Thyroid gland (tissue), 4 donors: ENCODE measurements at regions not wholly inside any gene's neighbourhood (a gene's known extent, or its start where the extent isn't known, plus 50 kb on each side); places are given as distances from the start of the nearest gene placed in this dataset.

Source experiments
- CTCF ChIP-seq, 6 experiments: fragments of 200-600 bp in 3 of 6; fragments of 450-650 bp in 3 of 6; sonication (generic) in 3 of 6; IDR thresholded peaks; one replicate each; pipeline ENCODE4 v1.5.1; 2016 to 2019; ENCODE audit warnings: antibody characterized with exemption in 6 of 6, mild to moderate bottlenecking in 2 of 6, inconsistent platforms in 1 of 6, moderate library complexity in 1 of 6
- POLR2A ChIP-seq, 2 donors: fragments of 450-650 bp; IDR thresholded peaks; one replicate each; pipeline ENCODE4 v1.6.1; 2017; ENCODE audit warnings: antibody characterized with exemption in 2 of 2, mild to moderate bottlenecking in 2 of 2, moderate library complexity in 1 of 2

- TF ChIP-seq POLR2A (IDR thresholded peaks at IDR 0.05) (no peak), CTCF (IDR thresholded peaks at IDR 0.05) (no peak)
Observed at GRCh38 chr20:47843886-47844567, 58.7 kb upstream of the SULF2 start.
